GM18520 (cell line): ENCODE measurements at regions not wholly inside any gene's neighbourhood (a gene's known extent, or its start where the extent isn't known, plus 50 kb on each side); places are given as distances from the start of the nearest gene placed in this dataset.
"Not testable (repeated sequence)": the region's sequence is repeated elsewhere in the genome, so short reads cannot be mapped to it uniquely, and the experiment has no call there.

Source experiments
- ATAC-seq: cut with Tn5 transposase; IDR thresholded peaks from one replicate; pipeline ENCODE4 v1.9.1; 2021; ENCODE audit not compliant: unreplicated experiment

GRCh38 chr14:105635560-105635959 lies 109.2 kb downstream of the TMEM121 start:
- ATAC-seq = no peak

- not testable (repeated sequence) for ATAC-seq
Observed at GRCh38 chr14:105636021-105636420, 109.6 kb downstream of the TMEM121 start.

GRCh38 chr14:105636935-105637334 lies 110.6 kb downstream of the TMEM121 start:
- no peak for ATAC-seq

GRCh38 chr14:105637345-105637744 lies 111.0 kb downstream of the TMEM121 start:
- not testable (repeated sequence) for ATAC-seq

GRCh38 chr14:105639969-105640931 lies 113.9 kb downstream of the TMEM121 start:
- not testable (repeated sequence) for ATAC-seq

GRCh38 chr14:105641075-105641937 lies 114.9 kb downstream of the TMEM121 start:
- ATAC-seq = no peak

- not testable (repeated sequence) for ATAC-seq
Observed at GRCh38 chr14:105641951-105642350, 115.6 kb downstream of the TMEM121 start.

- not testable (repeated sequence) for ATAC-seq
Observed at GRCh38 chr14:105642486-105642885, 116.1 kb downstream of the TMEM121 start.

- not testable (repeated sequence) for ATAC-seq
Observed at GRCh38 chr14:105643406-105644052, 117.1 kb downstream of the TMEM121 start.

- not testable (repeated sequence) for ATAC-seq
Observed at GRCh38 chr14:105644053-105644435, 117.7 kb downstream of the TMEM121 start.

- ATAC-seq = not testable (repeated sequence)
Observed at GRCh38 chr14:105644457-105644856, 118.1 kb downstream of the TMEM121 start.

GRCh38 chr14:105644891-105645290 lies 118.5 kb downstream of the TMEM121 start:
- ATAC-seq = not testable (repeated sequence)

GRCh38 chr14:105645389-105645788 lies 119.0 kb downstream of the TMEM121 start:
- ATAC-seq = not testable (repeated sequence)

GRCh38 chr14:105646175-105646574 lies 119.8 kb downstream of the TMEM121 start:
- ATAC-seq = no peak

GRCh38 chr14:105646711-105647281 lies 120.4 kb downstream of the TMEM121 start:
- ATAC-seq = not testable (repeated sequence)

- ATAC-seq = not testable (repeated sequence)
Observed at GRCh38 chr14:105647426-105647783, 121.0 kb downstream of the TMEM121 start.

- no peak for ATAC-seq
Observed at GRCh38 chr14:105647784-105648608, 121.6 kb downstream of the TMEM121 start.

GRCh38 chr14:105648609-105649535 lies 122.5 kb downstream of the TMEM121 start:
- not testable (repeated sequence) for ATAC-seq

GRCh38 chr14:105652317-105652716 lies 125.9 kb downstream of the TMEM121 start:
- not testable (repeated sequence) for ATAC-seq
